ENCODE measurements at regions not wholly inside any gene's neighbourhood (a gene's known extent, or its start where the extent isn't known, plus 50 kb on each side); places are given as distances from the start of the nearest gene placed in this dataset.

GRCh38 chr2:187719510-187719909, 165.3 kb upstream of the TFPI start:
- no peak overlapping the region for H3K4me3 ChIP-seq
- intact Hi-C loops (cut with DNase I): no loop called here
- WGBS, 3 donors: 91 to 94% (median 94%) methylated on average over 2 of the region's 2 CpGs
- no peak for TF ChIP-seq CTCF (IDR thresholded peaks at IDR 0.05)
- H3K36me3 ChIP-seq (ENCODE audit: insufficient read depth in 1 of 2, low read depth in 1 of 2): no peaks in the 10 kb centered on the region
- H3K4me1 ChIP-seq: no peaks in the 10 kb centered on the region
- H3K27me3 ChIP-seq (ENCODE audit: insufficient read depth in 3 of 3, low read length in 2 of 3): no peaks in the 10 kb centered on the region
- no peak for ATAC-seq
- H3K27ac ChIP-seq: no peak overlapping the region
- H3K9me3 ChIP-seq: no peaks in the 10 kb centered on the region
- no peak for DNase-seq

- WGBS, 3 donors: 27 to 48% (median 29%) methylated on average over 4 of the region's 4 CpGs
- ATAC-seq (no peak), DNase-seq (no peak)
- no peak for TF ChIP-seq CTCF (IDR thresholded peaks at IDR 0.05)
- H3K9me3 ChIP-seq: no peaks in the 10 kb centered on the region
- no peaks in the 10 kb centered on the region for H3K27me3 ChIP-seq (ENCODE audit: insufficient read depth in 3 of 3, low read length in 2 of 3)
- no peak overlapping the region for H3K4me3 ChIP-seq
- no peaks in the 10 kb centered on the region for H3K4me1 ChIP-seq
- intact Hi-C loops (cut with DNase I): no loop called here
- H3K27ac ChIP-seq: no peak overlapping the region
- no peaks in the 10 kb centered on the region for H3K36me3 ChIP-seq (ENCODE audit: insufficient read depth in 1 of 2, low read depth in 1 of 2)
Measured at GRCh38 chr2:187748958-187749357, 194.7 kb upstream of the TFPI start.

DNA sequence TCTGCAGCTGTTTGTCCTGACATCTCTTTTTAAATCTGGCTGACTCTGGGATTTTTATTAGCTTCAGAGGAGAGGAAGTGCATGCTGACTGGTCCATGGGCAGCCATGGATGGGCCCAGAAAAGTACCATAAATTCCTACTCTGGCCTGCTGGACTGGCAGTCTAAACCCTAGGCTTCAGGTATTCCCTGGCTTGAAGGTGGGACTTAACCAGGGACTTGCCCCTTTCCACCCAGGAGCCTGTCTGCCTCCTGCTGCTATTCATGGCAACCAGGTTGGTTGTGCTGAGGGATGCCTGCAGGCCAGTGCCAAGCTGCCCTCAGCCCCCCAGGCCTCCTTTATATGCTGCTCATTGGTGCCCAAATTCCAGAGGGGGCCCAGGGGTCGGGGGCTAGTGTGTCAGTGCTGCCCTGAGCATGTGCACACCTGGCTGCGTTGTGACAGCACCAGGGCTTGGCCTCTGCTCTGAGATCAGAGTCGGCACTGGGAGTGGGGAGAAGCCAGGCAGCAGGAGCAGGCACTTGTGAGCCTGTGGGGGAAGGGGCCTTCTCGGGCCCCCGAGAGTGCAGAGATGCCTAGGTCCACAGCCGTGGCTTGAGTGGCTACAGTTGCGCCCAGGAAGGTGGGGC, 195.7 kb upstream of the TFPI start:
- no peaks in the 10 kb centered on the region for H3K27me3 ChIP-seq (ENCODE audit: insufficient read depth in 3 of 3, low read length in 2 of 3)
- no peaks in the 10 kb centered on the region for H3K36me3 ChIP-seq (ENCODE audit: insufficient read depth in 1 of 2, low read depth in 1 of 2)
- ATAC-seq (no peak), DNase-seq (no peak)
- intact Hi-C loops (cut with DNase I): no loop called here
- H3K4me3 ChIP-seq: no peak overlapping the region
- H3K9me3 ChIP-seq: no peaks in the 10 kb centered on the region
- TF ChIP-seq CTCF (IDR thresholded peaks at IDR 0.05): no peak
- no peak overlapping the region for H3K27ac ChIP-seq
- H3K4me1 ChIP-seq: no peaks in the 10 kb centered on the region
- WGBS, 3 donors: 83 to 87% (median 85%) methylated on average over 7 of the region's 7 CpGs

DNA sequence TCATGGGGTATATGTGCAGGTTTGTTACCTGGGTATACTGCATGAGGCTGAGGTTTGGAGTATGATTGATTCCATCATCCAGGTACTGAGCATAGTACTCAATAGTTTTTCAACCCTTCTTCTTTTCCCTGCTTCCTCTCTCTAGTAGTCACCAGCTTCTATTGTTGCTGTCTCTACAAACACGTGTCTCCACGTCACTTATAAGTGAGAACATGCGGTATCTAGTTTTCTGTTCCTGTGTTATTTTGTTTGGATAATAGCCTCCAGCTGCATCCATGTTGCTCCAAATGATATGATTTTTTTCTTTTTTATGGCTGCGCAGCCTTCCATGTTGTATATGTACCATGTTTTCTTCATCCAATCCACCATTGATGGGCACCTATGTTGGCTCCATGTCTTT, 214.8 kb upstream of the TFPI start:
- Histone ChIP-seq H3K36me3 (ENCODE audit: insufficient read depth in 1 of 2, low read depth in 1 of 2) (no peaks in the 10 kb centered on the region), H3K9me3 (no peaks in the 10 kb centered on the region), H3K27me3 (ENCODE audit: insufficient read depth in 3 of 3, low read length in 2 of 3) (no peaks in the 10 kb centered on the region), H3K27ac (no peak overlapping the region), H3K4me3 (no peak overlapping the region), H3K4me1 (no peaks in the 10 kb centered on the region)
- 93 to 97% (median 94%) methylated on average over 4 of the region's 4 CpGs for WGBS, 3 donors
- no peak for TF ChIP-seq CTCF (IDR thresholded peaks at IDR 0.05)
- intact Hi-C loops (cut with DNase I): no loop called here
- no peak for ATAC-seq
- no peak for DNase-seq

- H3K4me1 ChIP-seq: no peaks in the 10 kb centered on the region
- no peak overlapping the region for H3K4me3 ChIP-seq
- TF ChIP-seq CTCF (IDR thresholded peaks at IDR 0.05): no peak
- DNase-seq (no peak), ATAC-seq (no peak)
- no peaks in the 10 kb centered on the region for H3K36me3 ChIP-seq (ENCODE audit: insufficient read depth in 1 of 2, low read depth in 1 of 2)
- no peak overlapping the region for H3K27ac ChIP-seq
- no peaks in the 10 kb centered on the region for H3K9me3 ChIP-seq
- intact Hi-C loops (cut with DNase I): no loop called here
- 89 to 93% (median 90%) methylated on average over 3 of the region's 3 CpGs for WGBS, 3 donors
- no peaks in the 10 kb centered on the region for H3K27me3 ChIP-seq (ENCODE audit: insufficient read depth in 3 of 3, low read length in 2 of 3)
Measured at GRCh38 chr2:187769437-187769836, 215.2 kb upstream of the TFPI start.
